HepG2 (cell line): ENCODE measurements at regions not wholly inside any gene's neighbourhood (a gene's known extent, or its start where the extent isn't known, plus 50 kb on each side); places are given as distances from the start of the nearest gene placed in this dataset.

Source experiments
- ATAC-seq: fragments of 200-7000 bp; cut with Tn5 transposase; 3 replicates; pipeline ENCODE4 v1.9.1; 2020; ENCODE audit warnings: mild to moderate bottlenecking, moderate library complexity
- BruUV-seq: library from RNA; stranded (reverse); fragments of 400-500 nt; replicated peaks from 2 replicates; lab custom pipeline; 2021; lab: Mats Ljungman, UMichigan
- CTCF ChIA-PET: fragments of 300-600 bp; formaldehyde crosslinking; extraction: SDS; loops from one replicate; lab custom pipeline; 2021; ENCODE audit warnings: low total read pairs, inconsistent platforms, low intra/inter-chr PET ratio; lab: Yijun Ruan, JAX
- POLR2A ChIA-PET: fragments of 350-600 bp; sonication (Branson Sonifier 250); formaldehyde crosslinking; loops from one replicate; lab custom pipeline; 2020; ENCODE audit warnings: antibody characterized with exemption, inconsistent platforms; lab: Yijun Ruan, JAX
- DNase-seq: peaks from one replicate; pipeline ENCODE4 v3.0.0-alpha.2; 2015; ENCODE audit warnings: low spot score
- FAIRE-seq: peaks from 3 replicates; lab custom pipeline; 2011; peaks lifted over from hg19 to GRCh38; lab: Jason Lieb, UNC
- H2AFZ ChIP-seq: one replicate; pipeline ENCODE4 v1.6.1; 2011; ENCODE audit warnings: low read length, inconsistent platforms
- H3K27ac ChIP-seq: fragments of 300-600 bp; 3 replicates; pipeline ENCODE4 v1.8.0; 2011; ENCODE audit warnings: mixed run types, mild to moderate bottlenecking, mixed read lengths, low read length, inconsistent platforms; ENCODE audit not compliant: insufficient read depth; ENCODE audit errors: extremely low read length
- H3K27me3 ChIP-seq, 2 experiments: fragments of 200-600 bp in 1 of 2; 2 replicates in 1 of 2; 3 replicates in 1 of 2; pipeline versions ENCODE4 v1.6.0 to v1.8.0; 2011; ENCODE audit warnings: low read length in 2 of 2, mild to moderate bottlenecking in 2 of 2, moderate library complexity in 2 of 2, inconsistent platforms in 1 of 2; ENCODE audit not compliant: insufficient read depth in 2 of 2, control insufficient read depth in 1 of 2
- H3K36me3 ChIP-seq, 2 experiments: fragments of 200-600 bp in 1 of 2; replicated peaks in 1 of 2; 2 replicates in 1 of 2; 3 replicates in 1 of 2; pipeline versions ENCODE4 v1.5.1 to v1.8.0; 2011; ENCODE audit warnings: low read length in 2 of 2, inconsistent platforms in 1 of 2; ENCODE audit not compliant: insufficient read depth in 2 of 2, control insufficient read depth in 1 of 2
- H3K4me1 ChIP-seq: 2 replicates; pipeline ENCODE4 v1.5.1; 2012; ENCODE audit warnings: low read length, inconsistent platforms; ENCODE audit not compliant: insufficient read depth
- H3K4me2 ChIP-seq: 2 replicates; pipeline ENCODE4 v1.6.0; 2011; ENCODE audit warnings: low read depth, low read length, inconsistent platforms
- H3K4me3 ChIP-seq, 3 experiments: fragments of 200-600 bp in 1 of 3; sonication (generic), shearing (Covaris generic) in 1 of 3; replicated peaks in 1 of 3; 2 replicates each; pipeline ENCODE4 v1.5.1; 2011 to 2016; ENCODE audit warnings: low read length in 3 of 3, inconsistent platforms in 2 of 3, low read depth in 2 of 3, mild to moderate bottlenecking in 2 of 3, control low read depth in 1 of 3, mixed read lengths in 1 of 3; ENCODE audit not compliant: insufficient read depth in 1 of 3
- H3K79me2 ChIP-seq: one replicate; pipeline ENCODE4 v1.6.1; 2011; ENCODE audit warnings: low read length, inconsistent platforms; ENCODE audit not compliant: insufficient read depth
- H3K9ac ChIP-seq: 2 replicates; pipeline ENCODE4 v1.6.0; 2011; ENCODE audit warnings: mild to moderate bottlenecking, low read depth, low read length, inconsistent platforms; ENCODE audit not compliant: insufficient read depth
- H3K9me3 ChIP-seq: 2 replicates; pipeline ENCODE4 v1.5.1; 2012; ENCODE audit warnings: mild to moderate bottlenecking, low read length
- H4K20me1 ChIP-seq: 2 replicates; pipeline ENCODE4 v1.6.0; 2011; ENCODE audit warnings: inconsistent platforms, mild to moderate bottlenecking, low read length, moderate library complexity; ENCODE audit not compliant: insufficient read depth
- ERF ChIP-seq: IDR thresholded peaks from 2 replicates; pipeline ENCODE4 v1.6.1; 2018; ENCODE audit warnings: missing biosample characterization, missing genetic modification reagents
- FLYWCH1 ChIP-seq: sonication (generic); formaldehyde crosslinking; IDR thresholded peaks from 2 replicates; pipeline ENCODE4 v1.8.1; 2023; ENCODE audit warnings: mild to moderate bottlenecking, missing genetic modification reagents
- SSRP1 ChIP-seq: IDR thresholded peaks from 2 replicates; pipeline ENCODE4 v1.6.1; 2016; ENCODE audit warnings: control low read depth
- TBL1XR1 ChIP-seq: fragments of 150-350 bp; IDR thresholded peaks from 2 replicates; pipeline ENCODE4 v1.6.1; 2014; ENCODE audit warnings: borderline replicate concordance, low read length; ENCODE audit not compliant: partially characterized antibody
- ZBTB3 ChIP-seq: sonication (generic); formaldehyde crosslinking; IDR thresholded peaks from 2 replicates; pipeline ENCODE4 v1.4.0; 2020; ENCODE audit warnings: low read depth, mild to moderate bottlenecking, moderate library complexity, missing genetic modification reagents, borderline replicate concordance
- ZNF552 ChIP-seq: sonication (generic); formaldehyde crosslinking; IDR thresholded peaks from 2 replicates; pipeline ENCODE4 v1.9.0; 2022; ENCODE audit warnings: missing genetic modification reagents, mild to moderate bottlenecking, borderline replicate concordance
- ZNF780A ChIP-seq: sonication (generic); formaldehyde crosslinking; IDR thresholded peaks from 2 replicates; pipeline ENCODE4 v1.8.0; 2022; ENCODE audit warnings: mild to moderate bottlenecking, missing genetic modification reagents, moderate library complexity
- WGBS: methylation state at CpG from one replicate; pipeline ENCODE4 v1.1.6; 2017; ENCODE audit warnings: low lambda C conversion rate; 5-methylcytosine and 5-hydroxymethylcytosine counted together
- in situ Hi-C: cut with HindIII; loops from 2 replicates; pipeline ENCODE4 v1.10.0; 2017; ENCODE audit warnings: low pct_unique_long_range_greater_than_20kb; ENCODE audit not compliant: extremely low pct_ligation_motif_present
- intact Hi-C: fragments of 100-400 bp; cut with micrococcal nuclease; formaldehyde crosslinking; loops from one replicate; pipeline ENCODE4 v1.10.0; 2022; ENCODE audit not compliant: unreplicated experiment
- TF ChIP-seq, protein P1 (sequence below): IDR thresholded peaks from 2 replicates; pipeline ENCODE4 v1.6.1; 2018; ENCODE audit warnings: missing genetic modification reagents, mild to moderate bottlenecking, missing compliant biosample characterization

DNA sequence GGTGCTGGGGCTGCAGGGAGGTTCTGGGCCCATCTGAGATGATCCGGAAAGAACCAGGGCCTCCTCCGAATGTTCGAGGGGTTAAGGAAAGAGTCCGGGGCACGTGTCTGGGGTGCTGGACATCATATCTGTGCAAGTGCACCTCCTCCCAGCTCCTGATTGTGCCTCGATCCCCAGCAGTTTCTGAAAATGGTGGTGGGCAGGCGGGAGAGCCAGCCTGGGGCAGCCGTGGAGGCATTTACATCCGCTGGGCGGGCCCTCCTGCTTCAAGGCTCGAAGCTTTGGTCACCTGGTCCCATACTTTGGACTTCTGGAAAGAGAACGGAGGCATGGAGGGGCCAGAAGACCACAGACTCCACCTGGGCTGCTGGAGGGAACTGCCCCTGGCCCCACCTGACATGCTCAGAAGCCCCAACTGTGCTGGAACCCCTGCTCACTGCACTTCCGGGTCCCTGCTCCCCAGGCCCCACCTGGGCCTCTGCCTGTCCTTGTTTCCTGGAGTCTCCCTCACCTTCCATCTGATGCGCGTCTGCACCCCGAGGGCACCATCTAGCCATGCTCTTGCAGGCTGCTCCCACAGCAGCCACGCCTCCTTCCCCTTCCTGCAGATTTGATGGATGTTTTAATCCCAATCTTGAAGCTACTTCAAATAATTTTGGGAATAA lies 119.2 kb upstream of the HDAC4 start:
- Histone ChIP-seq H3K9me3 (no peaks in the 10 kb centered on the region), H2AFZ (no peak overlapping the region), H3K79me2 (no peaks in the 10 kb centered on the region), H3K4me3 (no peak overlapping the region), H3K27me3 (peaks cover 8 to 60% of the 10 kb centered on the region in 2 experiments; a peak in 4 of 5 replicates), H4K20me1 (peaks cover 3% of the 10 kb centered on the region; the same call in 1 of the 2 replicates), H3K27ac (no peak overlapping the region), H3K4me1 (peaks cover 7% of the 10 kb centered on the region; the same call in 1 of the 2 replicates), H3K9ac (no peak overlapping the region), H3K4me2 (no peak overlapping the region), H3K36me3 (no peaks in the 10 kb centered on the region)
- ATAC-seq (no peak), DNase-seq (no peak), FAIRE-seq (no peak)
- in situ Hi-C loops = no loop called here
- intact Hi-C loops = no loop called here
- no TSS peak for BruUV-seq
- TF ChIP-seq, protein P1, sequence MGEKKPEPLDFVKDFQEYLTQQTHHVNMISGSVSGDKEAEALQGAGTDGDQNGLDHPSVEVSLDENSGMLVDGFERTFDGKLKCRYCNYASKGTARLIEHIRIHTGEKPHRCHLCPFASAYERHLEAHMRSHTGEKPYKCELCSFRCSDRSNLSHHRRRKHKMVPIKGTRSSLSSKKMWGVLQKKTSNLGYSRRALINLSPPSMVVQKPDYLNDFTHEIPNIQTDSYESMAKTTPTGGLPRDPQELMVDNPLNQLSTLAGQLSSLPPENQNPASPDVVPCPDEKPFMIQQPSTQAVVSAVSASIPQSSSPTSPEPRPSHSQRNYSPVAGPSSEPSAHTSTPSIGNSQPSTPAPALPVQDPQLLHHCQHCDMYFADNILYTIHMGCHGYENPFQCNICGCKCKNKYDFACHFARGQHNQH (CRISPR knock-in tag) = no peak
- TF ChIP-seq TBL1XR1 (no peak), SSRP1 (CRISPR knock-in tag) (no peak), ZNF552 (CRISPR knock-in tag) (no peak), FLYWCH1 (CRISPR knock-in tag) (no peak), ZNF780A (CRISPR knock-in tag) (no peak), ZBTB3 (no peak), ERF (CRISPR knock-in tag) (no peak)
- 47% methylated on average over 16 of the region's 17 CpGs for WGBS
- POLR2A ChIA-PET = no interaction called here
- CTCF ChIA-PET = no interaction called here
